ENCODE measurements at regions not wholly inside any gene's neighbourhood (a gene's known extent, or its start where the extent isn't known, plus 50 kb on each side); places are given as distances from the start of the nearest gene placed in this dataset.

- TF ChIP-seq FOXM1 (CRISPR knock-in tag; IDR thresholded peaks at IDR 0.05): no peak
- TF ChIP-seq IRF1 (CRISPR knock-in tag; IDR thresholded peaks at IDR 0.05; ENCODE audit: low read depth): no peak
- TF ChIP-seq HDAC2 (CRISPR knock-in tag; IDR thresholded peaks at IDR 0.05): no peak
- TF ChIP-seq SNAI1 (CRISPR knock-in tag; IDR thresholded peaks at IDR 0.05; ENCODE audit: borderline replicate concordance): no peak
- no peak for TF ChIP-seq TFDP2 (CRISPR knock-in tag; IDR thresholded peaks at IDR 0.05)
- no peak for TF ChIP-seq PRDM10 (CRISPR knock-in tag; IDR thresholded peaks at IDR 0.05; ENCODE audit: low read depth)
- no peak for TF ChIP-seq ZNF788 (CRISPR knock-in tag; IDR thresholded peaks at IDR 0.05; ENCODE audit: borderline replicate concordance)
- no peak for TF ChIP-seq HMGXB4 (CRISPR knock-in tag; IDR thresholded peaks at IDR 0.05; ENCODE audit: borderline replicate concordance in 1 of 2, low read depth in 1 of 2)
- TF ChIP-seq EZH2 (conservative IDR thresholded peaks at IDR 0.05; ENCODE audit: low read depth, low read length): no peak
- no peak for TF ChIP-seq TP53 (CRISPR knock-in tag; conservative IDR thresholded peaks at IDR 0.05)
- TF ChIP-seq CTCF (CRISPR knock-in tag; IDR thresholded peaks at IDR 0.05): no peak
These were observed 76.6 kb upstream of the STXBP5 start for GRCh38 chr6:147127587-147127986.
